H9 (cell line): ENCODE measurements at regions not wholly inside any gene's neighbourhood (a gene's known extent, or its start where the extent isn't known, plus 50 kb on each side); places are given as distances from the start of the nearest gene placed in this dataset.
"Not testable (repeated sequence)": the region's sequence is repeated elsewhere in the genome, so short reads cannot be mapped to it uniquely, and the experiment has no call there.

Experiments
- DNase-seq: peaks from one replicate; pipeline ENCODE4 v3.0.0-alpha.2; 2017
- H2AFZ ChIP-seq: one replicate; pipeline ENCODE4 v1.6.1; 2013; ENCODE audit warnings: mild to moderate bottlenecking, low read length, control low read depth, moderate library complexity
- H2AK5ac ChIP-seq: 2 replicates; pipeline ENCODE4 v1.6.1; 2013; ENCODE audit warnings: low read length, control low read depth, mixed read lengths; ENCODE audit not compliant: insufficient read length
- H2BK120ac ChIP-seq: one replicate; pipeline ENCODE4 v1.6.1; 2013; ENCODE audit warnings: low read depth, mild to moderate bottlenecking, low read length, control low read depth, inconsistent platforms; ENCODE audit not compliant: poor library complexity, severe bottlenecking
- H2BK12ac ChIP-seq: 2 replicates; pipeline ENCODE4 v1.6.1; 2013; ENCODE audit warnings: low read length, control low read depth, mixed read lengths, low read depth; ENCODE audit not compliant: insufficient read length
- H2BK15ac ChIP-seq: 2 replicates; pipeline ENCODE4 v1.6.1; 2013; ENCODE audit warnings: low read depth, low read length, control low read depth
- H2BK20ac ChIP-seq: one replicate; pipeline ENCODE4 v1.6.1; 2013; ENCODE audit warnings: low read depth, mild to moderate bottlenecking, low read length, control low read depth, inconsistent platforms; ENCODE audit not compliant: poor library complexity, severe bottlenecking
- H2BK5ac ChIP-seq: 2 replicates; pipeline ENCODE4 v1.6.1; 2013; ENCODE audit warnings: low read length, control low read depth, mixed read lengths; ENCODE audit not compliant: insufficient read length
- H3K14ac ChIP-seq: 2 replicates; pipeline ENCODE4 v1.6.1; 2013; ENCODE audit warnings: low read length, control low read depth; ENCODE audit not compliant: insufficient read depth
- H3K18ac ChIP-seq: 2 replicates; pipeline ENCODE4 v1.6.1; 2013; ENCODE audit warnings: low read depth, mild to moderate bottlenecking, mixed read lengths, low read length, control low read depth; ENCODE audit not compliant: insufficient read length
- H3K23ac ChIP-seq: 2 replicates; pipeline ENCODE4 v1.6.1; 2013; ENCODE audit warnings: low read length, control low read depth, mixed read lengths, low read depth; ENCODE audit not compliant: insufficient read length
- H3K23me2 ChIP-seq: 2 replicates; pipeline ENCODE4 v1.6.1; 2013; ENCODE audit warnings: low read depth, mild to moderate bottlenecking, mixed read lengths, low read length, control low read depth; ENCODE audit not compliant: insufficient read length, poor library complexity, severe bottlenecking
- H3K27ac ChIP-seq: 2 replicates; pipeline ENCODE4 v1.5.1; 2013; ENCODE audit warnings: low read length, control low read depth, mixed read lengths, low read depth; ENCODE audit not compliant: insufficient read length
- H3K27me3 ChIP-seq: 2 replicates; pipeline ENCODE4 v1.6.1; 2013; ENCODE audit warnings: low read length, control low read depth, inconsistent platforms; ENCODE audit not compliant: insufficient read depth
- H3K4ac ChIP-seq: 2 replicates; pipeline ENCODE4 v1.6.1; 2013; ENCODE audit warnings: low read depth, mild to moderate bottlenecking, control low read depth, inconsistent platforms, low read length, moderate library complexity
- H3K4me1 ChIP-seq: 2 replicates; pipeline ENCODE4 v1.6.1; 2013; ENCODE audit warnings: low read length, control low read depth, inconsistent platforms; ENCODE audit not compliant: insufficient read depth
- H3K4me2 ChIP-seq: 2 replicates; pipeline ENCODE4 v1.6.1; 2013; ENCODE audit warnings: low read length, control low read depth, mixed read lengths; ENCODE audit not compliant: insufficient read length, insufficient read depth
- H3K56ac ChIP-seq: 2 replicates; pipeline ENCODE4 v1.6.1; 2013; ENCODE audit warnings: low read depth, mild to moderate bottlenecking, mixed read lengths, low read length, control low read depth; ENCODE audit not compliant: insufficient read length
- H3K79me1 ChIP-seq: 2 replicates; pipeline ENCODE4 v1.6.1; 2013; ENCODE audit warnings: low read depth, mild to moderate bottlenecking, moderate library complexity, low read length, control low read depth, inconsistent platforms; ENCODE audit not compliant: insufficient read depth, poor library complexity, severe bottlenecking
- H3K79me2 ChIP-seq: 2 replicates; pipeline ENCODE4 v1.6.1; 2013; ENCODE audit warnings: low read length, control low read depth, inconsistent platforms; ENCODE audit not compliant: insufficient read depth
- H3K9ac ChIP-seq: 2 replicates; pipeline ENCODE4 v1.6.1; 2013; ENCODE audit warnings: low read length, control low read depth, mixed read lengths; ENCODE audit not compliant: insufficient read length; ENCODE audit errors: extremely low read depth
- H3K9me3 ChIP-seq: one replicate; pipeline ENCODE4 v1.6.1; 2013; ENCODE audit warnings: low read depth, low read length, inconsistent platforms; ENCODE audit not compliant: control insufficient read depth
- H3T11ph ChIP-seq: one replicate; pipeline ENCODE4 v1.6.1; 2013; ENCODE audit warnings: mild to moderate bottlenecking, low read length, control low read depth, inconsistent platforms
- H4K20me1 ChIP-seq: one replicate; pipeline ENCODE4 v1.6.1; 2013; ENCODE audit not compliant: control insufficient read depth, insufficient read length, insufficient read depth
- H4K5ac ChIP-seq: 2 replicates; pipeline ENCODE4 v1.6.1; 2013; ENCODE audit warnings: low read depth, mild to moderate bottlenecking, mixed read lengths, low read length, control low read depth; ENCODE audit not compliant: insufficient read length
- H4K8ac ChIP-seq: replicated peaks from 2 replicates; pipeline ENCODE4 v1.6.1; 2013; ENCODE audit warnings: low read length, control low read depth, mixed read lengths, low read depth; ENCODE audit not compliant: insufficient read length
- H4K91ac ChIP-seq: 2 replicates; pipeline ENCODE4 v1.6.1; 2013; ENCODE audit warnings: low read depth, mild to moderate bottlenecking, moderate library complexity, mixed read lengths, low read length, control low read depth; ENCODE audit not compliant: insufficient read length
- H3K27ac Mint-ChIP-seq, 3 experiments: 2 replicates in 2 of 3; 3 replicates in 1 of 3; pipeline ENCODE4 v1.8.0; 2020 to 2021; ENCODE audit warnings: mixed read lengths in 3 of 3, mild to moderate bottlenecking in 1 of 3, moderate library complexity in 1 of 3
- H3K27me3 Mint-ChIP-seq: 2 replicates; pipeline ENCODE4 v1.8.0; 2021; ENCODE audit warnings: low read depth, mild to moderate bottlenecking, moderate library complexity, mixed read lengths
- H3K36me3 Mint-ChIP-seq, 3 experiments: 2 replicates in 2 of 3; 3 replicates in 1 of 3; pipeline ENCODE4 v1.8.0; 2020 to 2021; ENCODE audit warnings: low read depth in 3 of 3, mixed read lengths in 3 of 3; ENCODE audit not compliant: insufficient read depth in 1 of 3
- H3K4me1 Mint-ChIP-seq, 2 experiments: 2 replicates each; pipeline ENCODE4 v1.8.0; 2020; ENCODE audit warnings: mixed read lengths in 2 of 2
- H3K4me3 Mint-ChIP-seq, 2 experiments: 2 replicates in 1 of 2; 3 replicates in 1 of 2; pipeline ENCODE4 v1.8.0; 2020 to 2021; ENCODE audit warnings: mild to moderate bottlenecking in 2 of 2, mixed read lengths in 2 of 2, moderate library complexity in 1 of 2
- H3K9me3 Mint-ChIP-seq, 2 experiments: 2 replicates in 1 of 2; 3 replicates in 1 of 2; pipeline ENCODE4 v1.8.0; 2020; ENCODE audit warnings: mild to moderate bottlenecking in 2 of 2, mixed read lengths in 2 of 2, moderate library complexity in 1 of 2
- CTCF ChIP-seq: fragments of 200-600 bp; sonication (generic); conservative IDR thresholded peaks from 3 replicates; pipeline ENCODE4 v1.8.0; 2021; ENCODE audit warnings: antibody characterized with exemption, mild to moderate bottlenecking
- WGBS: extraction: QIAGEN DNeasy Blood & Tissue Kit; methylation state at CpG from one replicate; pipeline ENCODE4 v1.1.7; 2013; ENCODE audit warnings: missing lambda C conversion rate, low lambda C conversion rate, mixed read lengths; ENCODE audit not compliant: insufficient read length; ENCODE audit errors: extremely low coverage; 5-methylcytosine and 5-hydroxymethylcytosine counted together

- H3K14ac ChIP-seq = no peak overlapping the region
- no peaks in the 10 kb centered on the region for H3K9me3 ChIP-seq
- no peaks in the 10 kb centered on the region for H3K4me1 Mint-ChIP-seq
- H3K23ac ChIP-seq = no peak overlapping the region
- no peak overlapping the region for H2BK5ac ChIP-seq
- no peak overlapping the region for H2BK120ac ChIP-seq
- no peaks in the 10 kb centered on the region for H3K4me1 ChIP-seq
- peaks cover 0 to 6% of the 10 kb centered on the region in 2 experiments; a peak in 3 of 5 replicates for H3K9me3 Mint-ChIP-seq
- H2BK15ac ChIP-seq = no peak overlapping the region
- H2BK20ac ChIP-seq = no peak overlapping the region
- no peak overlapping the region for H3K56ac ChIP-seq
- H3K18ac ChIP-seq = no peak overlapping the region
- no peak overlapping the region for H3K4me2 ChIP-seq
- H2AK5ac ChIP-seq = no peak overlapping the region
- H3K27ac ChIP-seq = no peak overlapping the region
- no peak overlapping the region for H4K8ac ChIP-seq
- no peak overlapping the region for H2BK12ac ChIP-seq
- no peak for DNase-seq
- no peak overlapping the region for H4K5ac ChIP-seq
- H4K91ac ChIP-seq = no peak overlapping the region
- no peak for TF ChIP-seq CTCF
- no peaks in the 10 kb centered on the region for H3K27me3 Mint-ChIP-seq
- no peaks in the 10 kb centered on the region for H3K79me2 ChIP-seq
- H3K36me3 Mint-ChIP-seq = peaks cover 0 to 6% (median 0%) of the 10 kb centered on the region in 3 experiments; a peak in 4 of 7 replicates
- H3K27ac Mint-ChIP-seq = no peak overlapping the region
- H3K4me3 Mint-ChIP-seq = no peak overlapping the region
- no peak overlapping the region for H3K4ac ChIP-seq
- no CpG with 5 or more reads among the region's 6 CpGs for WGBS
- no peak overlapping the region for H3T11ph ChIP-seq
- no peak overlapping the region for H3K9ac ChIP-seq
- no peaks in the 10 kb centered on the region for H3K23me2 ChIP-seq
- no peak overlapping the region for H2AFZ ChIP-seq
- no peaks in the 10 kb centered on the region for H4K20me1 ChIP-seq
- no peaks in the 10 kb centered on the region for H3K27me3 ChIP-seq
- no peaks in the 10 kb centered on the region for H3K79me1 ChIP-seq
These were observed 257.7 kb upstream of the GJE1 start for GRCh38 chr6:141874930-141875602.

GRCh38 chr6:141869509-141869908 is 263.2 kb upstream of the GJE1 start:
- H4K5ac ChIP-seq, H2BK5ac ChIP-seq, H3K27me3 ChIP-seq, H3K4ac ChIP-seq, H2AK5ac ChIP-seq, H3K4me2 ChIP-seq, H3K4me3 Mint-ChIP-seq, H3K27ac Mint-ChIP-seq, H3K18ac ChIP-seq, H3K9me3 Mint-ChIP-seq, H3K23me2 ChIP-seq, H3K27ac ChIP-seq, H3K79me2 ChIP-seq, DNase-seq, H2AFZ ChIP-seq, H3K79me1 ChIP-seq, H2BK120ac ChIP-seq, H3K9ac ChIP-seq, H4K91ac ChIP-seq, H3K9me3 ChIP-seq, H4K8ac ChIP-seq, H2BK20ac ChIP-seq, H2BK15ac ChIP-seq, H4K20me1 ChIP-seq, H3K36me3 Mint-ChIP-seq, H3K23ac ChIP-seq, H3K56ac ChIP-seq, H3K27me3 Mint-ChIP-seq, H3K4me1 ChIP-seq, H3K14ac ChIP-seq, H3K4me1 Mint-ChIP-seq, H3T11ph ChIP-seq, H2BK12ac ChIP-seq: not testable (repeated sequence)
- no CpG with 5 or more reads among the region's 2 CpGs for WGBS
